Small intestine (tissue), 7 donors: ENCODE measurements at regions not wholly inside any gene's neighbourhood (a gene's known extent, or its start where the extent isn't known, plus 50 kb on each side); places are given as distances from the start of the nearest gene placed in this dataset.

Experiments used
- DNase-seq, 2 donors: peaks; one replicate each; pipeline versions ENCODE4 v3.0.0 to v3.0.0-alpha.2; 2013
- FAIRE-seq: peaks from 2 replicates; lab custom pipeline; 2012; peaks lifted over from hg19 to GRCh38; lab: Jason Lieb, UNC
- H3K27ac ChIP-seq, 3 donors: one replicate each; pipeline ENCODE4 v1.5.1; 2013; ENCODE audit warnings: low read length in 2 of 3, mild to moderate bottlenecking in 2 of 3, control low read depth in 1 of 3, inconsistent platforms in 1 of 3, low read depth in 1 of 3, moderate library complexity in 1 of 3
- H3K27me3 ChIP-seq, 3 donors: one replicate each; pipeline ENCODE4 v1.6.1; 2013; ENCODE audit warnings: low read length in 3 of 3, inconsistent platforms in 1 of 3; ENCODE audit not compliant: control insufficient read depth in 3 of 3, insufficient read depth in 3 of 3
- H3K36me3 ChIP-seq, 3 donors: one replicate each; pipeline ENCODE4 v1.6.1; 2013; ENCODE audit warnings: low read length in 3 of 3, inconsistent platforms in 1 of 3, low read depth in 1 of 3, mild to moderate bottlenecking in 1 of 3, moderate library complexity in 1 of 3; ENCODE audit not compliant: control insufficient read depth in 3 of 3, insufficient read depth in 2 of 3
- H3K4me1 ChIP-seq, 3 donors: one replicate each; pipeline ENCODE4 v1.6.1; 2013; ENCODE audit warnings: low read length in 2 of 3, inconsistent platforms in 1 of 3, low read depth in 1 of 3, mild to moderate bottlenecking in 1 of 3, moderate library complexity in 1 of 3; ENCODE audit not compliant: control insufficient read depth in 3 of 3, insufficient read depth in 2 of 3
- H3K4me3 ChIP-seq, 3 donors: one replicate each; pipeline ENCODE4 v1.5.1; 2013; ENCODE audit warnings: low read length in 3 of 3, control low read depth in 1 of 3, inconsistent platforms in 1 of 3, low read depth in 1 of 3, mild to moderate bottlenecking in 1 of 3, moderate library complexity in 1 of 3
- H3K9me3 ChIP-seq, 2 donors: one replicate each; pipeline ENCODE4 v1.6.1; 2013; ENCODE audit warnings: low read depth in 1 of 2, low read length in 1 of 2; ENCODE audit not compliant: control insufficient read depth in 2 of 2, insufficient read depth in 1 of 2
- WGBS, 3 donors: extraction: QIAGEN DNeasy Blood & Tissue Kit; methylation state at CpG; one replicate each; pipeline ENCODE4 v1.1.7; 2013; 5-methylcytosine and 5-hydroxymethylcytosine counted together
- donor health status: healthy with polysubstance abuse.
- donor health status: control.
- donor health status: control.
- donor health status: Bipolar disorder and iron deficiency.
- donor health status: healthy.

DNA sequence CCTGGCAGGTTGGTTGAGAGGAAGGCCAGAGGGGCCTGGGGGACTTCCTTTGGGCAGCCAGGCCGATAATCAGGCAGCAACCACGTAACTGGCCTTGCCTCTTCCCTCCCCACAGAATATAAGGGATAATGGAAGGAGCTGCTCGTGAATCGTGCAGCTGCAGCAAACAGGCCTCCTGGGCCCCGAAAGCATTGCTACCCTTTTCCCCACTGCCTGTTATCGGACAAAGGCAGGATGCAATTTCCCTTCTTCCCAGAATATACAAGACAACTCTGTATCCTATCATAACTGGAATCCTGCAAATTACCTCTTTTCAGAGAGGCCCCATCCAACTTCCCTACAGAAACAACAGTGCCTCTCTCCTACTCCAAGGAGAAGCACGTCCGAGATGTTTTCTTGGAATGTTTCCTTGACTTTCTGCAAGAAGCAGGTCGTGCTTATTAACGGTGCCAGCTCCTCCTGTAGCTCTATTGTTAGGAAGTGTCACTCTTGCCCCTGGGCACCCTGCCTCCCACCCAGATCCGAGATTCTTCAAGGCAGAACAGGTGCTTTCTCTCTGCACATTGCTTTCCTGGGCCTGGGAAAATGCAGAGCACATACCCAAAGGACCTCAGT is 106.0 kb upstream of the TIAM1 start:
- no peak overlapping the region for H3K4me3 ChIP-seq
- WGBS, 3 donors, result 85 to 86% (median 85%) methylated on average over 11 of the region's 11 CpGs
- FAIRE-seq (no peak), DNase-seq (no peak)
- H3K27ac ChIP-seq, result no peak overlapping the region
- H3K27me3 ChIP-seq, result no peaks in the 10 kb centered on the region
- H3K9me3 ChIP-seq, result no peaks in the 10 kb centered on the region
- H3K36me3 ChIP-seq, result no peaks in the 10 kb centered on the region
- no peaks in the 10 kb centered on the region for H3K4me1 ChIP-seq

DNA sequence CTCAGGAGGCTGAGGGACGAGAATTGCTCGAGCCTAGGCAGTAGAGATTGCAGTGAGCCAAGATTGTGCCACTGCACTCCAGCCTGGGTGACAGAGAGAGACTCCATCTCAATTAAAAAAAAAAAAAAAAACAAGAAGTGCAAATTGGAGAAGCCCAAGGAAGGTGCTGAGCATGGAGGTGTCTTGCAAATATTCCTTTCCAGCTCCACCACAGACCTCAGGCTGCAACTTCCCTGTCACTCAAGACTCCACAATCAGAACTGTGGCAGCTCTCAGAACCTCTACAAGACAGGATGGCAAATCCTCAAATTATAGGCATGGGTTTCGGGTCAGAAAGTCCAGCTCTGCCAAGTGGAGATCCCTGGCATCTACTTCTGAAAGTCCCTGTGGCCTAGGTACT is 104.4 kb upstream of the TIAM1 start:
- no peak for DNase-seq
- H3K27ac ChIP-seq, result no peak overlapping the region
- H3K36me3 ChIP-seq, result no peaks in the 10 kb centered on the region
- 56 to 60% (median 58%) methylated on average over 3 of the region's 3 CpGs for WGBS, 3 donors
- no peaks in the 10 kb centered on the region for H3K27me3 ChIP-seq
- H3K4me1 ChIP-seq, result no peaks in the 10 kb centered on the region
- no peak for FAIRE-seq
- H3K4me3 ChIP-seq, result no peak overlapping the region
- no peaks in the 10 kb centered on the region for H3K9me3 ChIP-seq

DNA sequence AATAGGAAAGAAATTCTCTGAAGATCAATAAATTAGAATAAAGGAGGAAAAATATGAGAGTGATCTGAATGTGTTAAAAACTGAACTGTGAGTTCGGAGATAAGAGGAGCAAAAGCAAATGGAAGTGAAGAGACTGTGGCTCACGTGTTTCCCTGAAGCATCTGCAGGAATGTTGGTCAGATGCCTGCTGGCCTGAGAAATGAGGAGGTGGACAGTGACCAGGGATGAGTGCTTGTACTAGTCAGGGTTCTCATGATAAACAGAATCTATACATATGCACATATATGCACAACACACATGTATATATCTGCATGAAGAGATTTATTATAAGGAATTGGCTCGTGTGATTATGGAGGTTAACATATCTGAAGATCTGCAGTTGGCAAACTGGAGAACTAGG is 103.4 kb upstream of the TIAM1 start:
- Histone ChIP-seq H3K4me3 (no peak overlapping the region), H3K9me3 (no peaks in the 10 kb centered on the region), H3K27me3 (no peaks in the 10 kb centered on the region), H3K4me1 (no peaks in the 10 kb centered on the region), H3K36me3 (no peaks in the 10 kb centered on the region), H3K27ac (no peak overlapping the region)
- WGBS, 3 donors, result 38 to 48% (median 42%) methylated on average over 3 of the region's 3 CpGs
- FAIRE-seq, result no peak
- no peak for DNase-seq

DNA sequence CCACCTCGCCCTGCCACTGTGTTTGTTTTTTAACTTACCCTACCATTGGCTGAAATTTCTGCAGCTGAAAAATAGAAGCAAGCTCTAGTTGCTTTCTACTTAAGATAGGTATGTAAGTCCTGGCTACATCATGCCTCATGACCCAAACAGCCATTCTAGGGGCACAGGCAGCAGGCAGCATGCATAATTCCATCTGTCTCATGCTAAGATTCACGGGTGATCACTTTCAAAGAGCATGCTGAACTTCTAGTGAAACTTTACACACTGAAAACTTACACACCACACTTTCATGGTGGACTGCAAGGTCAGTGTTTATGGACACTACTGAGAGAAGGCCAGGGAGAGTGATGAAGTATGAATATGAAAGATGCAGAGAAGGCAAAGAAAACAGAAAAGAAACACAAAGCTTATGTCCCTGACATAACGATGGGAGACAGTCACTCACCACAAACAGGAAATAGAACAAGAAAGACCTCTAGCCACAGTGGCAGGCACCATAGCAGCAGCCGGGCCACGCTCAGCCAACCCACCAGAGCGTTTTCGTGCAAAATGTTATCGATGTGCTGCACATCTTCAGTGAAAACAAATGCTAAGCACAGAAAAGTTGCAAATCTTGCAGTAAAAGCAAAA is 102.3 kb upstream of the TIAM1 start:
- no peaks in the 10 kb centered on the region for H3K27me3 ChIP-seq
- peak overlapping the region in 1 of 3 donors; percentile 27 for H3K27ac ChIP-seq
- peaks cover 0 to 3% of the 10 kb centered on the region in 2 donors for H3K9me3 ChIP-seq
- H3K4me1 ChIP-seq, result no peaks in the 10 kb centered on the region
- FAIRE-seq, result no peak
- 54 to 62% (median 55%) methylated on average over 8 of the region's 8 CpGs for WGBS, 3 donors
- H3K4me3 ChIP-seq, result no peak overlapping the region
- no peaks in the 10 kb centered on the region for H3K36me3 ChIP-seq
- peak in 1 of 2 donors; percentile 8 for DNase-seq

DNA sequence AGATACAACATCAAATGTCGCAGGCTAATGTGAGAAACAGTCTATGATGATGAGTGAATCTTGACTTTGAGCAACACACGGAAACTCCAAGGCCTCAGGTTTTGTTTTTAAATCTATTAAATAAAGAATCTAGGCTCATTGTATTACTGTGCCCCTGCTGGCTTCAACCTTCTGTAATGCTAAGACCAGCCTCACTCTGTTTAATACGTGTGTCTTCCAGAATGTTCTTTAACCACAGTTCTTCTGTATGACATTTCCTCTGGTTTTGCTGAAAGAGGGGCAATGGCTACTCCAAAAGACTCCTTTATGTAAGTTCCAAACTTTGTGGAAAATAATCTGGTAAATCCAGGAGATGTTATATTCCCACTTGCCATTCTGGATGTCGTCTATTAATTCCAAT is 101.1 kb upstream of the TIAM1 start:
- Histone ChIP-seq H3K9me3 (peaks cover 0 to 6% of the 10 kb centered on the region in 2 donors), H3K4me3 (no peak overlapping the region), H3K27ac (no peak overlapping the region), H3K36me3 (no peaks in the 10 kb centered on the region), H3K4me1 (no peaks in the 10 kb centered on the region), H3K27me3 (no peaks in the 10 kb centered on the region)
- WGBS, 3 donors, result 83 to 91% (median 91%) methylated on average over 4 of the region's 4 CpGs
- DNase-seq (no peak), FAIRE-seq (no peak)

DNA sequence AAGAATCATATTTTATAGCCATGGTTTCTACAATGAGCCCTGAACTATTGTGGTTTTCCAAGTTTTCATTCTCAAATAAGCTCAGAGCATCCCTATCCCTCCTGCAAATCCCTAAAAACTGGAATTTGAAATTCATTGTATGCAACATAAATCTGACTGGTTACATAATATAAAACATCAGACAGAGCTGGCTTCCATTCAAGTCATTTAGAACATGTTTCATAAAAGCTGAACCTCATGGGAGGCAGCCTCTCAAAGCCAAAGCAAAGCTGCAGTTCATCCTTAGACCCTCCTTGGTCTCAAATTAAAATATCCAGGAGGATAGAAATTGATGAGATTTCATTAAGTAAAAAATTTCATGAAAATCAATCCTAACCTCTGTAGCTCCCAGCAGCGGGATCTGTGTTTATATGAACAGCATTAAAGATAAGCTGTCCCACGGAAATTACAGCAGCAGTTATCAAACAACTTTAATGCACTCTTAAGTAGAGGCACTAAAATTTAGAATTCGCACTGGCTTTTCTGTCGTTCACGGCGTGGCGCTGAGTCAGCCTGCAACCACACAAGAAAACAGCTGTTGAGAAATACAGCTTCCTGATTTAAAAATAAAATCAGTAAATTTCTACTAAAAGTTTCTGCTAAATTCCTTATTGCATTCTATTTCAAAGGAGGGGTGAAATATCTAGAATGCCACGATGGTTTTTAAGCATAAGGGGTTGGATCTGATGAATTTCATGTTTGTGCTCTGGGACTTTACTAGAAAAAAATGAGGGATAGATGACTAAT is 99.9 kb upstream of the TIAM1 start:
- no peaks in the 10 kb centered on the region for H3K36me3 ChIP-seq
- no peak overlapping the region for H3K27ac ChIP-seq
- no peaks in the 10 kb centered on the region for H3K27me3 ChIP-seq
- H3K4me3 ChIP-seq, result no peak overlapping the region
- WGBS, 3 donors, result 41 to 63% (median 55%) methylated on average over 8 of the region's 8 CpGs
- DNase-seq (no peak), FAIRE-seq (no peak)
- no peaks in the 10 kb centered on the region for H3K4me1 ChIP-seq
- H3K9me3 ChIP-seq, result peaks cover 0 to 6% of the 10 kb centered on the region in 2 donors

DNA sequence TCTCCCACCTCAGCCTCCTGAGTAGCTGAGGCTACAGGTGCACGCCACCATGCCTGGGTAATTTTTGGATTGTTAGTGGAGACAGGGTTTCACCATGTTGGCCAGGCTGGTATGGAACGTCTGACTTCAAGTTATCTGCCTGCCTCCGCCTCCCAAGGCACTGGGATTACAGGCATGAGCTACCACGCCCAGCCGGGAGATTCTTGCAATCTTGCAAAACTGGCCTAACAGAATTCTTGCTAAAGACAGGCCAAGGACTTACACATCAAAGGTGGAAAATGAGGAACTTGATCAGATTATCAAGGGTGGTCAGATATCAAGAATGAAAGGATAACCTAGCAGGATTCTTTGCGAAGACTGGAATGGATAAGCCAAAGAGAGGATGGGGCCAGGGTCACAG is 98.3 kb upstream of the TIAM1 start:
- peaks cover 0 to 6% of the 10 kb centered on the region in 2 donors for H3K9me3 ChIP-seq
- 66 to 72% (median 70%) methylated on average over 6 of the region's 6 CpGs for whole genome bisulfite sequencing, 3 donors
- no peak for FAIRE-seq
- H3K4me1 ChIP-seq, result no peaks in the 10 kb centered on the region
- no peak overlapping the region for H3K4me3 ChIP-seq
- H3K27ac ChIP-seq, result no peak overlapping the region
- H3K27me3 ChIP-seq, result no peaks in the 10 kb centered on the region
- H3K36me3 ChIP-seq, result no peaks in the 10 kb centered on the region
- DNase-seq, result no peak

DNA sequence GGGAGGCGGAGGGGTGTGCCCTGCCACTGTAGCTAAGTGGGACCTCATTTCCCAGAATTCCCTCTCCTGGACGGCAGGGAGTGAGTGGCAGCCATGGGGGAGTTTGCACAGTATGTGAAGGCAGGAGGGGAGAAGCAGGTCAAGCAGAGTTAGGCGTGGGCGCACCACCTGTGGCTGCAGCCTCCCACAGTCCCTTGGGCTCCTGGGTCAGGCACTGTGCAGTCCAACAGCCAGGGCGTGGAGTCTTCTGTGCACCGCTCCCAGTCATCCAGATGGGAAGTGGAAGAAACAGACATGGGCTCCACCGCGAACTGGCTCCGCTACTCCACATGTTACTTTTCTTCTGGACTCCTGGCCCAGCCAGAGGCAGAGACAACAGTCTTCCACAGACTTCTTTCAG is 85.4 kb upstream of the TIAM1 start:
- Histone ChIP-seq H3K9me3 (no peaks in the 10 kb centered on the region), H3K36me3 (no peaks in the 10 kb centered on the region), H3K4me3 (no peak overlapping the region), H3K4me1 (no peaks in the 10 kb centered on the region), H3K27ac (no peak overlapping the region), H3K27me3 (no peaks in the 10 kb centered on the region)
- FAIRE-seq (no peak), DNase-seq (no peak)
- 92 to 94% (median 94%) methylated on average over 9 of the region's 9 CpGs for WGBS, 3 donors
